Astrocyte of the spinal cord (primary cell): ENCODE measurements at regions not wholly inside any gene's neighbourhood (a gene's known extent, or its start where the extent isn't known, plus 50 kb on each side); places are given as distances from the start of the nearest gene placed in this dataset.

ENCODE experiments used
- DNase-seq: peaks from one replicate; pipeline ENCODE4 v3.0.0; 2011; ENCODE audit warnings: low read depth, low spot score
- H3K4me3 ChIP-seq: 2 replicates; pipeline ENCODE4 v1.5.1; 2011; ENCODE audit warnings: low read depth, mild to moderate bottlenecking, low read length, moderate library complexity
- CTCF ChIP-seq: IDR thresholded peaks from 2 replicates; pipeline ENCODE4 v1.5.1; 2012; ENCODE audit warnings: low read depth, mild to moderate bottlenecking, low read length, inconsistent platforms
- in situ Hi-C: cut with HindIII; loops from 2 replicates; pipeline ENCODE4 v1.10.0; 2017; ENCODE audit warnings: low sequenced_read_pairs

- H3K4me3 ChIP-seq, result no peak overlapping the region
- TF ChIP-seq CTCF, result no peak
- DNase-seq, result no peak
- in situ Hi-C loops, result no loop called here
Observed at GRCh38 chr13:31670831-31671617, 68.3 kb upstream of the RXFP2 start.

- DNase-seq, result no peak
- in situ Hi-C loops, result no loop called here
- TF ChIP-seq CTCF, result no peak
- H3K4me3 ChIP-seq, result no peak overlapping the region
Observed at GRCh38 chr13:31674051-31674450, 65.3 kb upstream of the RXFP2 start.

- TF ChIP-seq CTCF, result no peak
- in situ Hi-C loops, result no loop called here
- no peak for DNase-seq
- H3K4me3 ChIP-seq, result no peak overlapping the region
Observed at GRCh38 chr13:31675440-31675953, 63.8 kb upstream of the RXFP2 start.

- no peak overlapping the region for H3K4me3 ChIP-seq
- in situ Hi-C loops, result no loop called here
- DNase-seq, result no peak
- no peak for TF ChIP-seq CTCF
Observed at GRCh38 chr13:31681133-31681532, 58.2 kb upstream of the RXFP2 start.

- no peak for TF ChIP-seq CTCF
- in situ Hi-C loops, result no loop called here
- no peak for DNase-seq
Observed at GRCh38 chr13:31684466-31684865, 54.9 kb upstream of the RXFP2 start.

GRCh38 chr13:31686670-31687425 lies 52.5 kb upstream of the RXFP2 start:
- no peak overlapping the region for H3K4me3 ChIP-seq
- in situ Hi-C loops, result no loop called here
- no peak for TF ChIP-seq CTCF
- no peak for DNase-seq

More at GRCh38 chr13:31684466-31684865, 54.9 kb upstream of the RXFP2 start:
- no peak overlapping the region for H3K4me3 ChIP-seq
